Esophagus squamous epithelium (tissue), 4 donors: ENCODE measurements at regions not wholly inside any gene's neighbourhood (a gene's known extent, or its start where the extent isn't known, plus 50 kb on each side); places are given as distances from the start of the nearest gene placed in this dataset.

Experiments used
- POLR2A ChIP-seq, 4 donors: fragments of 450-650 bp; IDR thresholded peaks; one replicate each; pipeline ENCODE4 v1.6.1; 2017; ENCODE audit warnings: antibody characterized with exemption in 4 of 4, mild to moderate bottlenecking in 4 of 4, moderate library complexity in 3 of 4
- TF ChIP-seq, protein P1 (sequence below), 6 experiments: fragments of 450-650 bp in 4 of 6; fragments of 200-600 bp in 2 of 6; sonication (generic) in 2 of 6; IDR thresholded peaks; one replicate each; pipeline ENCODE4 v1.5.1; 2016 to 2019; ENCODE audit warnings: antibody characterized with exemption in 6 of 6, mild to moderate bottlenecking in 4 of 6, moderate library complexity in 4 of 6

GRCh38 chr4:159048166-159048886 is 54.6 kb upstream of the RAPGEF2 start:
- TF ChIP-seq, protein P1, sequence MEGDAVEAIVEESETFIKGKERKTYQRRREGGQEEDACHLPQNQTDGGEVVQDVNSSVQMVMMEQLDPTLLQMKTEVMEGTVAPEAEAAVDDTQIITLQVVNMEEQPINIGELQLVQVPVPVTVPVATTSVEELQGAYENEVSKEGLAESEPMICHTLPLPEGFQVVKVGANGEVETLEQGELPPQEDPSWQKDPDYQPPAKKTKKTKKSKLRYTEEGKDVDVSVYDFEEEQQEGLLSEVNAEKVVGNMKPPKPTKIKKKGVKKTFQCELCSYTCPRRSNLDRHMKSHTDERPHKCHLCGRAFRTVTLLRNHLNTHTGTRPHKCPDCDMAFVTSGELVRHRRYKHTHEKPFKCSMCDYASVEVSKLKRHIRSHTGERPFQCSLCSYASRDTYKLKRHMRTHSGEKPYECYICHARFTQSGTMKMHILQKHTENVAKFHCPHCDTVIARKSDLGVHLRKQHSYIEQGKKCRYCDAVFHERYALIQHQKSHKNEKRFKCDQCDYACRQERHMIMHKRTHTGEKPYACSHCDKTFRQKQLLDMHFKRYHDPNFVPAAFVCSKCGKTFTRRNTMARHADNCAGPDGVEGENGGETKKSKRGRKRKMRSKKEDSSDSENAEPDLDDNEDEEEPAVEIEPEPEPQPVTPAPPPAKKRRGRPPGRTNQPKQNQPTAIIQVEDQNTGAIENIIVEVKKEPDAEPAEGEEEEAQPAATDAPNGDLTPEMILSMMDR (IDR thresholded peaks at IDR 0.05): no peak
- TF ChIP-seq POLR2A (IDR thresholded peaks at IDR 0.05): no peak
